ENCODE measurements at regions not wholly inside any gene's neighbourhood (a gene's known extent, or its start where the extent isn't known, plus 50 kb on each side); places are given as distances from the start of the nearest gene placed in this dataset.

DNA sequence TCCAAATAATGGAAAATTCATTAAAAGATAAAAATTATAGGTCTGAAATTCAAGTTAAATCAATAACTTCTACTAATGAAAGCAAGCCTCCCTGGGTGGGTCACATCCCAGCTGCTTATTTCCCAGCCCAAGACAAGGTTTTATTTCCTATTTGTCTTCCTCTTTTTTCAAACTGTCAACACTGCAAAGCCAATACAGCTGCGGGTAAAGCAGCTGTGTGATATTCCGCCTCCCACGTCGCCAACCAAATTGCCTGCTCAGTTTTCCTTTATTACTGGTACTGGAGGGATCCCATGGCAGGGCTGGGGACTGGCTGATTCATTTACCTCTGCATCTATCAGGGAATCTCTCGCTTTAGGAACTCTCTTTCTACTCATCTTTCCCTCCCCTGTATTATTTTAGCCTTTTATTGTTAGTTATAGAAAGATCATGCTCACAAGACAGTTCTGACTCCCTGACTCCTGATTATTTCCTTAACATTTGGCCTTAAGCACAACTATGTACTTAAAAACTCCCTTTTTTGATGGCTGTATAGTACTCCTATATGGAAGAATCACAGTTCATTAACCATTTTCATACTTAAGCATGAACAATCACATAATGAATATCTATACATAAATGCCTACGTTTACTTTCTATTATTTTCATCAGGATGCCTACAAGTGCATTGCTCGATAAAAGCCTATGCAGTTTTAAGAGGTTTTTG lies 253.1 kb downstream of the CDCA7 start:
- H3K4me3 ChIP-seq (ENCODE audit: low read length), result no peak overlapping the region
- no peak for DNase-seq (ENCODE audit: low read depth, low spot score)

- DNase-seq (ENCODE audit: low read depth, low spot score), result no peak
- no peak overlapping the region for H3K4me3 ChIP-seq (ENCODE audit: low read length)
Observed at GRCh38 chr2:173611121-173611520, 256.4 kb downstream of the CDCA7 start.

GRCh38 chr2:173612354-173612753 lies 257.7 kb downstream of the CDCA7 start:
- no peak overlapping the region for H3K4me3 ChIP-seq (ENCODE audit: low read length)
- no peak for DNase-seq (ENCODE audit: low read depth, low spot score)

- no peak overlapping the region for H3K4me3 ChIP-seq (ENCODE audit: low read length)
- DNase-seq (ENCODE audit: low read depth, low spot score), result no peak
Observed at GRCh38 chr2:173613386-173613785, 258.7 kb downstream of the CDCA7 start.

- DNase-seq (ENCODE audit: low read depth, low spot score), result no peak
- no peak overlapping the region for H3K4me3 ChIP-seq (ENCODE audit: low read length)
Observed at GRCh38 chr2:173614265-173614930, 259.7 kb downstream of the CDCA7 start.

DNA sequence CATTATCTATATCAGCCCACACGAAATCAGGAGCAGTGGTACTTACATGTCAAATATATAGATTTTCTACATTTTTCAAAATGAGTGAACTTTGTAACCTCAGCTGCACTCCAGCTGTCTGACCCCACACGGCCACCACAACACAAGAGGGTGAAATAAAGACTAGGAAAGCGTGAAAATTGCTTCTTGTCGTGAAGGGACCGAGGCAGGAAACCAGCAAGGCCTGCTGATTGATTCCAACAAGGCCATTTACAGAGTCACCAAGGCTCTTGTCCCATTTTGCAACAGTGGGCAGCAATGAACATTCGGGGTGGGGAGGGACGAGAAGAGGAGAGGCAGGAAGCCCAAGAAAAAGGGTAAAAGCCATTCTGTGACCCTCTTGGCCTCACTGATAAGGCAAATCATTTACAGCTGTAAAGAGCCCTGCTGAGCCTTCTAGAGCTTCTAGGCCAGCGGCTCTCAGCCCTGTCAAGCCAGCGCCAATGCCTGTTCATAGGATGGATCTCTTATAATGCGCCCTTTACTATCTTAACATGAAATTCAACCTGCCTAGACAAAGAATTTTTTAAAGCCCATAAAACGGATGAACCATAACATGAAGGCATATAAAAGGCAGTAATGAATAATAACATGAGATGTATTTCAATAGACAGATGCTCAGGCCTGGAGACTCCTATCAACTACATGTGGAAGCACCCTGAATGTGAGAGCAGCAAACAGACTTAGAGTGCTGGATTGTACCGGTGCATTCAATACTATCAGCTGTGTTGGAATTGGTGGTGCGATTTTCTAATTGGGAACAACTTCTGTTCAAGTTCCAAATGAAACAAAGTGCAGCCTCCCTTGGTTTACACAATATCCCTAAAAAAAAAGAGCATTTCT lies 269.0 kb downstream of the CDCA7 start:
- H3K4me3 ChIP-seq (ENCODE audit: low read length), result no peak overlapping the region
- no peak for DNase-seq (ENCODE audit: low read depth, low spot score)

DNA sequence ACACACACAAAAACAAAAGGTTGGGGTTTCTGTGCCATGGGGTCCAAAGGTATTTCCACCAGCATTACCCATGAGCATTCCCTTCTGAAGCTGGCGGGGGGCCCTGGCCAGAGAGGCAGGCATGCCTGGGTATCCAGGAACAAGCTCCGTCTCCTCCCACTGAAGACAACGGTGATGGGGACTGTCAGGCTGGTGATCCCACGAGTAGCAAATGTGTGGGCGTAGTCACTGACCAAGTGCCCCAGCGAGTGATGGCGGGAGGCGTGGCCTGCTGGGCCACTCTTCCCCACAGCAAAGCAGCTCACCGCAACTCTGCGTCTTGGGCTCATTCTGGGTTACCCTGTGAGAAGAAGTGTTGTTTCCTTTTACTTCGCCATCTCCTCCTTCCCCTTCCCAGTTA lies 270.6 kb downstream of the CDCA7 start:
- no peak overlapping the region for H3K4me3 ChIP-seq (ENCODE audit: low read length)

DNA sequence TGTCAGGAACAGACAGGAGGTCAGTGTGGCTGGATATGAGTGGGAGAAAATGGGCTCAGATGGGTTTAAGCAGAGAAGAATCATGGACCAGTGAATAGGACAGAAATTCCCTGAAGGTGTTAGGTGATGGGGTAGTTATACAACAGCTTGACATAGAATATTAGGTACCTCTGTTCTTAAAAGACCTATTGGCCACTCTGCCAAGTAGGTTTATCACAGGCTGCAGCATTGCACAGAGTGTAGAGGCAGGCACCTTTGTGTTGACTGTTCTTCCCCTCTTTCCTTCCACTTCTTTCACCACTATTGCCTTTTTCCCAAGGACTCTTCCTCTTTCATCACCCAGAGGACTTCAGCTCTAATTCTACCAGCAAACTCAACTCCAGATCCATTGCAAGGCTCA lies 274.4 kb downstream of the CDCA7 start:
- H3K4me3 ChIP-seq (ENCODE audit: low read length), result no peak overlapping the region
- DNase-seq (ENCODE audit: low read depth, low spot score), result no peak

More for the DNA sequence above, 270.6 kb downstream of the CDCA7 start:
- DNase-seq (ENCODE audit: low read depth, low spot score), result no peak

- H3K4me3 ChIP-seq (ENCODE audit: low read length), result no peak overlapping the region
- no peak for DNase-seq (ENCODE audit: low read depth, low spot score)
Observed at GRCh38 chr2:173630425-173631126, 275.9 kb downstream of the CDCA7 start.

DNA sequence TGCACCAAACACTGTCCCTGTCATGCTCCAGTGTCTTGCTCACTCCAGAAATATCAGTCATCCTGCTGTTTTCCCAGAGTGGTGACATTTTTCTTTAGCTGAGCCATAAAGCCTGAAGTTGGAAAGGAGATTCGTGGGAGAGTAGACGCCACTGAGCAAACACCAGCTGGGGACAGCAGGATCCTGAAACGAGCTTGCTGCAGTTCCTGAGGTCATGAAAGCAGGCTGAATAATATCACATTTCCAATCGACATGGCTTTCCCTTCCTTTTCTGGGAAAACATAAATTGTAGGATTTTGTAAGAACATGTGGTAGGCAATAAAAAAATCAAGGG lies 276.4 kb downstream of the CDCA7 start:
- DNase-seq (ENCODE audit: low read depth, low spot score), result no peak
- H3K4me3 ChIP-seq (ENCODE audit: low read length), result no peak overlapping the region

GRCh38 chr2:173644146-173644545 lies 289.5 kb downstream of the CDCA7 start:
- no peak overlapping the region for H3K4me3 ChIP-seq (ENCODE audit: low read length)
- DNase-seq (ENCODE audit: low read depth, low spot score), result no peak

DNA sequence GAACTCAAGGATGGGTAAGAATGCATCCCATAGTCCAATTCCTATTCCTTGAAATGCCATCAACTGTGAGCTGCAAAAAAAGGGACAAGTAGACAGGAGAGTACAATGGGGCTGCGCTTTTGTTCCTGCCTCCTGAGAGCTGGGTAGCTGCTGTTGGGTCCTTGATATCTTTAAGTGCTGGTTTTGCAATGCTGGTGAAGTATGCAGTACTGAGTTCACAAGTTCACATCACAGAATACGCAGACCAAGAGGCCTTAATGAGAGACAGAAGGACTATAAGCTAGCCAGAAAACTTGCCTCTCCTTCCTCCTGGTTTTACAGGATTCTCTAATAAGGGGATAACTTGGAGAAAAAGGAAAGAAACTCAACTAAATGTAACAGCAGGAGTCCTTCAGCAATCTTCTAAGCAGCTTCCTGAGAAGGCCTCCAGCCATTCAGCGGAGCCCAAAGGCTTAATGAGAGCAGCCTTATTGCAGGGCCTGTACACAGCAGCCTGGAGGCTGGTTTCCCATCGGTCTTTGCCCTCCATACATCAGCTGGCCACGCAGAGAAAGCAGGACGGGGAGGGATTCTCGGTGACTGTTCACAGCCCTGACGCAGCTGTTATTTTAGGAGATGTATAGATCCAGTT lies 293.1 kb downstream of the CDCA7 start:
- DNase-seq (ENCODE audit: low read depth, low spot score), result no peak

GRCh38 chr2:173648816-173649215 lies 294.1 kb downstream of the CDCA7 start:
- no peak for DNase-seq (ENCODE audit: low read depth, low spot score)
- no peak overlapping the region for H3K4me3 ChIP-seq (ENCODE audit: low read length)

More for the DNA sequence above, 293.1 kb downstream of the CDCA7 start:
- H3K4me3 ChIP-seq (ENCODE audit: low read length), result no peak overlapping the region

DNA sequence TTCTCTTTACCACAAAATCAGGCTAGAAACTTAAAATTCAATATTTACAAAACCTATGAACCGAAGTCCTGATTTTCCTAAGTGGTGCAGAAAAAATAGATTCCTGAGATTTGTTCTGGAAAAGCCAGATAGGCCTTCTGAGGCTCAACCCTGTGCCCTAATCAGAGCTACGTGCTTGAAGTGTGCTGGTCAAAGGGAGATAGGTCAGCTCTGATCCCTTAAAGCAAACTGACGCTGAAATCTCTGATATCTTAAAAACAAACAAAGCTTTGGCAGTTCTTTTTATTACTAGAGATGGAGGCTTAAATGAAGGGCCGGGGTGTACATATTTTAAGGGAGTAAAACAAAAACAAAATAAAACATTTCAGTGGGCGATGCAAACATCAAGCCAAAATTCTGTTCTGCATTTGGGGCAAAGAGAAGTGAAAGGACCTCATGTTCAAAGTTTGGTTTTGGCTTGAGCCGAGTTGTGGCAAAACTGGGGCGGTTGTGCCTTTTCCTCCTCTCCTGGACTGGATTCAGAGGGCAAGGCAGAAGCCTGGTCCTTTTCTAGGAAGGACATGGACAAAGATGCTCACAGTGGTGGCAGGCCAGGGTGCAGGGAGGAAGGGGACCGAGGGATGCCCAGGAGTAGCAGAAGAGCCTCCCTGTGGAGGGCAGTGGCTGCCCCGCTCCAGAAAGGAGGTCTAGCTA lies 295.0 kb downstream of the CDCA7 start:
- no peak for DNase-seq (ENCODE audit: low read depth, low spot score)
- H3K4me3 ChIP-seq (ENCODE audit: low read length), result no peak overlapping the region

DNA sequence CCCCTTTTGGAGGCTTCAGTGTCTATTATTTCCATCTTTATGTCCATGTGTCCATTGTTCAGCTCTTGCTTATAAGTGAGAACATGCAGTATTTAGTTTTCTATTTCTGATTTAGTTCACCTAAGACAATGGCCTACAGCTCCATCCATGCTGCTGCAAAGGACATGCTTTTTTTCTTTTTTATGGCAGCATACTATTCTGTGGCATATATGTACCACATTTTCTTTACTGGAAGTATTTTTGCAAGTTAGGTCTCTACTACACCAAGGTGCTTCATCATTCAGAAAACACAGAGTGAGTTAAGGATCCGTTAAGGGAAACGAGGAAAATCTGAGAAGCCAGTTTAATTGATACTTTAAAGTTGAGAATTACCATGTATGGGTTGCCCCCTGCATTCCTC lies 297.2 kb downstream of the CDCA7 start:
- no peak overlapping the region for H3K4me3 ChIP-seq (ENCODE audit: low read length)
- DNase-seq (ENCODE audit: low read depth, low spot score), result no peak

DNA sequence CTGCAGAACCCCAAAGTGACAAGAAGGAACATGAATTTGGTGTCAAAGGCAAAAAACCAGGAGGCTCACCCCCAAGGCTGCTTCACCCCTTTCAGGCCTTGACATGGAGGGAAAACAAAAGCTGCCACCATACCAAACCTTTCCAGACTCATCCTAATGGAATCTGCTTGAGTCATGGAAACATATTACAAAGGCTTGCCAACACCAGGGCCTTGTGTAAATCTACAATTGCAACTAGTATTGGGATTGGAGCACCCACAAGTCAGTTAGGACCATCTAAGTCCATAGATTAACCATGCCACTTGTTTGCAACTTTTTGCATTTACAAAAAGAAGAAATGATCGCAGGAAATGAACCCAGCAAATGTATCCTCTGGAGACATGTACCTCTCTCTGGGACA lies 297.6 kb downstream of the CDCA7 start:
- no peak for DNase-seq (ENCODE audit: low read depth, low spot score)
- no peak overlapping the region for H3K4me3 ChIP-seq (ENCODE audit: low read length)

DNA sequence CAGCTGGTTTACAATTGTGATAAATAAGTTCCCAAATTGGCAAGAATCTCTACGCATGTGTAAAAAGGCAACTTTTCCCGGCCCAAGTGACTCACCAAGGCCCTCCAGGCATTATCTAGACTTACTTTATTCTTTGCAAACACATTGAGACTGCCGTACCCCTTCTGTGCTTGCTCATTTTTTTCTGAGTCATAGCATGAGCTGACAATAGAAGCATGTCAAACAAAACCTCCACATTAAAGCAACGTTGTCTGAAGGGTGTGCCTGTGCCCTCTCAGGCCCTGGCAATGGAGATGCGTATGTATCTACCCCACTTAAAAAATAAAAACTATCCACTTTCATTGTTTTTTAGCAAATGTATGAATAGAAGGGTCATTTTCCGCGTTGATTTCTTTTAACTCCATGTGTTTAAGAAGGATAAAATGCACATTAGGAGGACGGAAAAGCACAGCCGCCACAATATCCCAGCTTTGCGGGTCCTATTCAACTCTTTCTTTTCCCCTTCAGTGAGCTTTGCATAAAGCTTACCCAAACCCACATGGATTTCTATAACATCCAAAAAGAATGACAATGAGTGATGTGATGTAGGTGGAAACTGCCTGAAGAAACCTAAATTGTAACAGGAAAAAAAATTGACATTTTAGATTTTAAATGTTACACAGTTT lies 298.2 kb downstream of the CDCA7 start:
- no peak for DNase-seq (ENCODE audit: low read depth, low spot score)
- H3K4me3 ChIP-seq (ENCODE audit: low read length), result no peak overlapping the region

DNA sequence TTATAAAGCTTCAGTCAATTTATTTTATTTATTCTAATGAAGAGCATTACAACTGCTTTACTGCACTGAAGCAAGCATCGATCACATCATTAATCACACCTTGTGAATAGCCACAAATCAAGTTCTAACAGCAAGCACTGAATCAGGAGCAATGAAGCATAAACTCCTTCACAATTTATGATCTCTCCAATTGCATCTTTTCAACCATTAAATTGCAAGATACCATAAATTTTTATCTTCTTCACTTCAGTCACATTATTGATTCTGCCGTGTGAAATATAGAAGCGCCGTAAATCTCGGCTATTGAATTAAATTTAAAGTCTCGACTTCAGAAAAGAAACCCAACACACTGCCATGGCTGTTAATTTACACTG lies 298.7 kb downstream of the CDCA7 start:
- DNase-seq (ENCODE audit: low read depth, low spot score), result no peak
- no peak overlapping the region for H3K4me3 ChIP-seq (ENCODE audit: low read length)

All from Jurkat, Clone E6-1 (cell line).